RKO (cell line): ENCODE measurements at regions not wholly inside any gene's neighbourhood (a gene's known extent, or its start where the extent isn't known, plus 50 kb on each side); places are given as distances from the start of the nearest gene placed in this dataset.
A peak's percentile ranks its signal among the peaks of the same experiment; 100 is the strongest.

Experiments used
- DNase-seq: peaks from one replicate; pipeline ENCODE4 v3.0.0-alpha.2; 2016; ENCODE audit warnings: low spot score

DNA sequence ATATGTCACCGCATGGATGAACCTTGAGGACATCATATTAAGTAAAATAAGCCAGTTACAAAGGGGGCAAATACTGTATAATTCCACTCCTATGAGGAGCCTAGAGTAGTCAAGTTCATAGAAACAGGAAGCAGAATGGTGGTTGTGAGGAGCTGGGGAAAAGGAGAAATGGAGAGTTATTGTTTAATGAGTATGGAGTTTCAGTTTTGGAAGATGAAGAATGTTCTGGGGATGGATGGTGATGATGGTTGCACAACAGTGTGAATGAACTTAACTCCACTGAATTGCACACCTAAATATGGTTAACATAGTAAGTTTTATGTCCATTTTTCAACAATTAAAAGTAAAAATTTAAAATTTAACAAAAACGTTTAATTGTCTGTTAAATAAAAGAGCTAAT is 220.9 kb upstream of the JUN start:
- no peak for DNase-seq

DNA sequence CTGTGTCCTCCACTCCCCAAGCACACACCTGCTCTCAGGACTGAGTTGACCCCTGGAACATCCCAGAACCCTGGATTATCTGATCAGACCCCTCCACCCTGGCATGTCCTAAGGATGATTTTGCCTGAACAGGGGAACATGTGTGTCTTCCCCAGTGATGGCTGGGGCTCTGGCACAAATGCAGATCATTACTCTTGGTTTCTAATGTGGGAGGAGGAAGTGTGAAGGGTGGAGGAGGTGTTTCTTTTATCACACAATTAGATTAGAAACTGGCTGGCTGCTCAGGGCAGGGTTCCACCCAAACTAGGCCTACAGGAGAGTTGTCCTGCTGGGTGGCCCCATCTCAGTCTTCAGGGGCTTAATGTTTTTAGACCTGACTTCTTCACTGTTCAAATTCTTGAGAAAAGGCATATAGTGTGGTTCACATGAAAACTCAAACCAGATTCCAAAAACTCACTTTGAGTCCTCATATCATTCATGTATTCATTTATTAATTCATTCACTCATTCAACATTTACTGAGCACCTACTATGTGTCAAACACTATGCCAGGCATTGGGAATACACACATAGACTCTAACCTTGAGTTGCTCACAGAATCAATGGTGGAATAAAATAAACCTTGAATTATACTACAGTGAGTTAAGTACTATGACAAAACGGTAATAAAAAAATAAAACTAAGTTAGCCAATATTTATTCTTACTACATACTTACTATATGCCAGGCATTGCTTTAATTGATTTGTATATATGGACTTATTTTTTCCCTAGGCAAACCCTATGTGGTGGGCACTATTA is 221.8 kb upstream of the JUN start:
- no peak for DNase-seq

DNA sequence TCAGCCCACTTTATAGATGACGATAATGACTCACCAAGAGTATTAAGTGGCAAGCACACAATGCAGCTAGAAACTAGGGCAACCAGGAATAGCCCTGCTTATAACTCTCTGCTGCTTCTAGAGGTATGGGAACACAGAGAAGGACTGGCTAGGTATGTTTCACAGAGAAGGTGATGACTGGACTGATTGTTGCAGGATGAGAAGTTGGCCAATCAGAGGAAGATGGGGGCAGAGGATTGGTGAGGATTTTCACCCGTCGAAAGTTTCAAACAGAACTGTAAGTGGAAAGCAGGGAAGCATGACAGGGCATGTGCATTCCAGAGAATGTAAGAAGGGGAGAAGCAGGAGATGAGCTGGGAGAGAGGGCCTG is 222.4 kb upstream of the JUN start:
- no peak for DNase-seq

DNA sequence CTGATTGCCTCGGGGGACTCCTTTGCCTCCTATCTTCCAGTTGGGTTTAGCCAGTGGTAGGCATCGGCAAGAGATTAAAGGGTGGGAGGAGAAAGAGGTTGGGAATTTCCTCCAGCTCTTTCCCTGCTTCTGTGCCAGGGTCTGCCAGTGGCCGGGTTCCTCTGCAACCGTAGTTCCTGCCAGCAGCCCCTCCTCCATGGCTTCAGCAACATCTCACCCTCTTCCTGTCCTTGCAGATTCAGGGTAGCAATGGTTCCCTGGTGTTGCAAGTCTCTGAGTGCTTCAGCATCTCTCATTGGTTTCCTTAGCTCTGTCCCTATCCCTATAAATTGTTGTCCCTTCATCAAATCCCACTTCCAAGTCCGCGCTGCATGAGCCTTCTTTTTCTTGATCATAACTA is 223.1 kb upstream of the JUN start:
- DNase-seq: no peak

DNA sequence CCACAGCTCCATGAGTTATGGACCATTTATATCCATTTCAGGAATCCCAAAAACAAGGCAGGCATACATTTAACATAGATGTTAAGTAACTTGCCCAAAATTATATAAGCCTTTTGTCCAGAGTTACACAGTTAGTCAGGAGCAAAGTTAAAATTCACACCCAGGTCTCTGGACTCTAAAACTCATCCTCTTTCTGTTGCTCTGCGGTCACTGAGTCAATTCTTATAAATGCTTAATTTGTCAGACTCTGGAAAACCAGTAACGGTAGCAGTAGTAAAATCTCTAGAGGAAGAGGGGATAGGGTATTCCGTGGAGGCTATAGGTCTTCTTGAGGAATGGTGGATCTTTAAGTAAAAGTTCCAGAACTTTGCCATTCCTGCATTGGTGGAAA is 223.6 kb upstream of the JUN start:
- no peak for DNase-seq

DNA sequence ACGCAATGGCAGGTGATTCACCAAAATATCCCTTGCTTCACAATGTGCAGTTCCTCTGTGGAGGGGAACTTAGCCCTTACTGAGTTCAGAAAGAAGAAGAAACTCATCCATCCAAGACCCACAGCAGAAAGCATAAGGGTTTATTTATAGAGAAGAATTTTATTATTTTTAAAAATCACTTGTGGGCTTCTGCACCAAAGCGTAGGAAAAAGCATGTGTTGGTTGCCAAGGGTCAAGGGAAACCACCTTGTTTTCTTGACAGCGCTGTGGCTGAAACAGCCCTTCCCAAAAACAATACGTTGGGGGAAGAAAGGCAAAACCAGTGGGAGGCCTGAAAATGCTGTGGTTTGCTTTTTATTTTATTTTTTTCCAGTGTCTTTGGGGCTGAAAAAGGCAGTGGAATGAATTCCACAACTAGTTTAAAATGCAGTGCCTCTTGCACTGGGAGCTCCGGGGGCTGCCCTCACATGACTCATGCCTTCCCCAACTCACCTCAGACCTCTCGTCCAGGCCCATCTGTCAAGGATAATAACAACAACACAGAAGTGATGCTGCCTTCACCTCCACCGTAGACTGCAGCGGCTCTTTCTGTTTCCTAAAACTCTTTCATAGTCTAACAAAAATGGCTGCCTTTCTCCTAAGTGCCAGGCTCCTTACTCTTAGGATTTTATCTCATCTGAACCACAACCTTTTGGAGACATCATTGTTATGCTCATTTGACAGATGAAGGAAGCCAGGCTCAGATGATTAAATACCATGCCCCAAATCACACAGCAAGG is 224.2 kb upstream of the JUN start:
- no peak for DNase-seq

DNA sequence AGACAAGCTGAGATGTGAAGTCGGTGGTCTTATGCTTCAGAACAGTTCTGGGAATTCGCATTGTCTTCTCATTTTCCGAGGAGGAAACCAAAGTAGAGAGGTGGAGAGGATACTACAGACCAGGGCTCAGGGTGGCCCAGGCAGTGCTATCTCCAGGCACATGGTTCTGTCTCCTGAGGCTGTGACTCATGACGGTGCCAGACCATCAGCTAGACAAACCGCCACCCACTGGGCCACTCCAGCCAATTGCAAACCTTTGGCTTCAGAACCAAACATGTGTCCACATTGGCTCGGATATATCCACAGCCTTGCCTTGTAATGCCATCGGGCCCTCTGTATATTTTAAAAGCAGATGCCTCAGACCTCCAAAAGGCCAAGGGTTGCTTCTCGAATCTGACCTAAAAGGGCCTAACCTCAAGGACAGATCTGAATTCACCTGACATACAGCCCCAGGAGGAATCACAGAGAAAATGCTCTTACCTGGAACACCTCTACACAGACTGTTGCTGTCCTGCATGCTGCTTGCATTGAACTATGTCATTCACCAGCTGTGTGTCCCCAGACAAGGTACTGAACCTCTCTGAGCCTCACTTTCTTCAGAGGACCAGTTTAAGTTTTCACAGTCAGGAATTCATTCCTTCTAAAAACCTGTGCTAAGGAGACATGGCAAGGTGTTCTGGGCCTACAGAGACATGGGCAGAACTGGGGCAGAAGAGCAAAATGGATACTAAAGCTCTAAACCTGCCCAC is 224.9 kb upstream of the JUN start:
- no peak for DNase-seq

DNA sequence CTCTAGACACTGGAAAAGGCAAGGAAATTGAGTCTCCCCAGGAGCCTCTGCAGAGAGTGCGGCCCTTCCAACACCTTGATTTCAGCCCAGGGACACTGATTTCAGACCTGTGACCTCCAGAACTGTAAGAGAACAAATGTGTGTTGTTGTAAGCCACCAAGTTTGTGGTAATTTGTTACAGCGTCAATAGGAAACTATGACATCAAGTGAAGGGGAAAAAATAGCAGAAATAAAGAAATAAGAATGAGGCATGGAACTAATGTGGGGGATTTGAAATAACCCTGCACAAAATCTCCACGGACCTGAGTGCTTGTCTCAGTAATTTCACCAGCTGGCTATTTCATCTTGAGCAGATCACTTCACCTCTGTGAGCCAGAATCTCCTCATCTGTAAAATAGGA is 227.8 kb upstream of the JUN start:
- no peak for DNase-seq

DNA sequence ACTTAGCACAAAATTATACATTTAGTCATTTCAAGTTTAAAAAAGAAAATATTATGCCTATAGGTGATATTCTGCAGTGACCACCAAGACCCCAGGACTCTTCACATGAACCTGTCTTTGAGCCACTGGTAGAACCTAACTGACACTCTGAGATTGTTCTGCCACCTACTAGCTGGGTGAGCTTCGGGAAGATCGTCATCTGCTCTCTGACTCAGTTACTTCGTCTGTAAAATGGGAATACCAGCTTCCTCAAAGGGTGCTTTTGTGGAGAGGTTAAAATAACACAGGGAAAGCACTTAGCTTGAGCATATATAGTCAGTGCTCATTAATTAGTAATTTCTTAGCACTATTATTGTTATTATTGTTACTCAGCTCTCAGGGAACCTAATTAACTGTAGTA is 228.5 kb upstream of the JUN start:
- DNase-seq: no peak

DNA sequence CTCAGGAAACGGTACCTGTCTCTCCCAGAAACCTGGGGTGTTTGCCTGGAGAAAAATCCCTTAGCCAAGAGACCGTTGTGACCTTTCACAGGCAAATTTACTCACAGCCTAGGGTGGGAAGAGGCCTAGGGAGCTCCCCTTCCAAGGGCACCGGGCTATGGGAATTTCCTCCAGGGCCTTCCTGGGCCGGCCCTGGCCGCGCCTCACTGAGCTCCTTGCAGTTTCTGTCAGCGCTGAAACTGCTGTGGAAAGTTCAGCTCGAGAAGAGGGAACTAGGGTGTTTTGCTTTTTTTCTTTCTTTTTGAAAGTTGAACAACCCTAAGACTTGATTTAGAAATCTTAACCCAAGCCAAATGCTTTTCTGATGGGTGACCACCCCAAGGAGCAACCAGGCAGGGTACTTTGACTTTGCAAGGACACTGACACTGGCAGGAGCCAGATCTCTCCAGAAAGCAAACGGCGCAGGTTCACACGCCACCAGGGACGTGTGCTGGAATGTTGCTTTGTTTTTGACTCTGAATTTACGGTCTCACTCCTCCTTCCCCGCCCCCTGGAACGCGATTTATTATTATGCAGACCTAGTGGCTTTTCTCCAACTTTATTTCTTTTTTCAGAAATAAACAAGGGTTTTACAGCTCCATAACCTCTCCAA is 229.6 kb upstream of the JUN start:
- DNase-seq: no peak

DNA sequence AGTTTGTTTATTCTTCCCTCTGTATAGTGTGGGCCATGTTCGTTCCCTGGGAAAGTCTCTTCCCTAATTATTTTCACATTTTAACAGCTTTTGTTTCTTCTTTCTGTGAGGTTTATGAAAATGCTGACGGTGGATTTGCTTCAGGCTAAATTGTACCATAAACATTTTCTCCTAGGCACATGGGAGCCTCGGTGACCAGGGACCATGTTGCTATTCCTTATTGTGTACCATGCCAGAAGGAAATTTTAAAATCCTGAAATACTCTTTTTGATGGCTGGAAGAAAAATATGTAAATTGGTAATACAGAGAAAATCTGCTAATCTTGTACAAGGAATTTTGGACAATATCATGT is 230.1 kb upstream of the JUN start:
- DNase-seq: no peak

DNA sequence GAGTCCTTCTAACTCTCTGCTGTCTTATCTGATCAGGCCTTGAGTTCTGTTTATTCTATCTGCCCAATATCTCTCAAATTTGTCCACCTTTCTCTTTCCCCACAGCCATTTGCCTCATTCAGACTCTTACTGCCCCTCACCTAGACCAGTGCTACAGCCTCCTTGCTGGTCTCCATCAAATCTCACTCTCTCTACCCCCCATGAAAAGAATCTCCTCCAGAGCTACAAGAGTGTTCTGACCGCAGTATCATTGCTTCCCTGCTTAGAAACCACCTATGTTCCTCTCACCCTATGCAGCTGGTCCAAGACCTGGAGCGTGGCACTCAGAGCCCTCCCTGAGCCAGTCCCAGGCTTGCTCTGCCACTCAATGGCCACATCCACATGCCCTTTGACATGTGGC is 231.0 kb upstream of the JUN start:
- DNase-seq: no peak

DNA sequence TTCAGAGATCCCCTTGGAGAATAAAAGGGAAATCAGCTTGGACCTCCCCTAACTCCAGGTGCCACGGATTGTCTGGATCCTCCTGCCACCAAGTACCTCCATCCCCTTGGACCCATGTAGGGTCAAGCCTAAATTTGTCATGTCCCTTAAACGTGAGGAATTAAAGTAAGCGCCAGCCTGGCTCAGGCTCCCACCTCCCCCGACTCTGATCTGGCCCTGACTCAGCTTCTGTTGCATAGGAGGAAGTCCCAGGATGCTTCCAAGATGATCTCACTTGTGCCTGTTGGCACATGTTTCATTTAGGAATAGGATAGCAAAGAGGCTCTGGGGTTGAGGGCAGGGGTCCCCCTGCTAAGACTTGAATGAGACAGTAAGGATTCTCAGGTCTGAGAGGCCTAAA is 231.9 kb upstream of the JUN start:
- peak; percentile 97 for DNase-seq

DNA sequence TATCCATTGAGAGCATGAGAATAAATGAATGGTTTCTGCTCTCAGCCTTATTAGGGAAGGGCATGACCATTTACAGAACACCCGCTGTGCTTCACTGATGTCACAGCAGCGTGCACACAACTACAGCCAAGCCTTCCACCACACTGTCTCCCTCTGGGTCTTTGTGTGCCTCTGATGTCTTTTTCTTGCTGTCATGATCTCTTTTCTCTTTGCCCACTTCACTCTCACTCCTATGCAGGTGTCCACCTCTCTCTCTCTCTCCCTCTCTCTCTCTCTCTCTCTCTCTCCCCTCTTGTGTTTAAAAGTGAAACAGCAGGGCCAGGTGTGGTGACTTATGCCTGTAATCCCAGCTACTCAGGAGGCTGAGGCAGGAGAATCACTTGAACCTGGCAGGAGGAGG is 232.5 kb upstream of the JUN start:
- peak; percentile 82 for DNase-seq

DNA sequence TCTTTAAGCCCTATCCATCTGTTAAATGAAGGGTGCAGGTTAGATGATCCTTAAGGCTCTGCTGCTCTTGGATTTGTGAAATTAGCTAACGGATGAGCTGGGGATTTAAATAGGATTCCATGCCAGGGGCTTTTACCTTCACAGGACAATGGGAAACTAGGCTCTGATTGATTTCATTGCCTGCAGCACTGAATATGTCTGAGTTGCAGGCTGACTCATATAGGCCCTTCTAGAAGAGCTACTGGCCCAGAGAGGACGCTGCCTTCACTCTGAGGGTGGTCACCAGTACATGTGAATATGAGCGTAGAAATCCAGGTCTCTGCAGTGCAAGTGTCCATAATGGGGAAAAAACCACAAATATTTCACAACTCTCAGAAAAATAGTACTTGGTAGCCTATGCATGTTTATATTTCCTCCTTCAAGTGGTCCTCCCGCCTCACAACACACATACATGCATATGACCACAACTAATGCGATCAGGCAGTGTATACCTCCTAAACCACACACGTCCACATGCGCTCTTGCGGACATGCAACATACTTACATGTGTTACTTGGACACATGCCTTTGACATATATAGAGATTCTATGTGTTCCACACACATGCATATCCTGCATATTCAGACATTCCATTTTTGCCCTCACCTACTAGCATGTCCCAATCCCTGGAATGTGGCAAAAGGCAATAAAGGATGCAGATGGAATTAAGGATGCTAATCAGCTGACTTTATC is 233.8 kb upstream of the JUN start:
- no peak for DNase-seq

DNA sequence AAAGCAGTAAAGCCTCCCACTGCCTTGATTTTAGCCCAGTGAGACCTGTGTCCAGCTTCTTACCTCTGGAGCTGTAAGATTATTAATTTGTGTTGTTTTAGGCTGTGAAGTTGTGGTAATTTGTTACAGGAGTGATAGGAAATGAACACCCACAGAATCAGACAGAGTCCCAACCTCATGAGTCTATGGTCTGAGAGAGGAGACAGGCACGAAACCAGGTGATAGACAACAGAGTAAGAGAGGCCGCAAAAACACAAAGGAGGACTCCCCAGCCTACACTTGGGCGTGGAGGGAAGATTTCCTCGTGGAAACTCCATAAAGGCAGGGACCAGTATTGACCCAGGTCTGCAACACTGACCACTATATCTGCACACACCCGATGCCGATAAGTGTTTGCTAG is 234.6 kb upstream of the JUN start:
- no peak for DNase-seq

DNA sequence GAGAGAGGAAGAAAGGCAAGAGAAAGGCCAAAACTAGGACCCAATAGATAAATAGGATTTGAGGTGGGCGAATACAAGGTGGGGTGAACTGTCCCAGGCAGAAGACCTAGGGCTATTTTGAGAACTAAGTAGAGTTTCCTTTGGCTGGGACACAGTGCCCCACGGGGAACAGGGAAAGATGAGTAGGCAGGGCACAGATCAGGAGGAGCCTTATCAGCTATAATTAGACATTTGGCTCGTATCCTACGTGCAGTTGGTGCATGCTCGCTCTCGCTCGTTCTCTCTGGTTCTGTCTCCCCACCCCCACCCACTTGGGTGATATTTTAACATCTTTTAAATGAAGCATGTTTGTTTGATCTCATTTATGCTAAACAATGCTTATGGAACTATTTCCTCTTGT is 235.0 kb upstream of the JUN start:
- DNase-seq: no peak

DNA sequence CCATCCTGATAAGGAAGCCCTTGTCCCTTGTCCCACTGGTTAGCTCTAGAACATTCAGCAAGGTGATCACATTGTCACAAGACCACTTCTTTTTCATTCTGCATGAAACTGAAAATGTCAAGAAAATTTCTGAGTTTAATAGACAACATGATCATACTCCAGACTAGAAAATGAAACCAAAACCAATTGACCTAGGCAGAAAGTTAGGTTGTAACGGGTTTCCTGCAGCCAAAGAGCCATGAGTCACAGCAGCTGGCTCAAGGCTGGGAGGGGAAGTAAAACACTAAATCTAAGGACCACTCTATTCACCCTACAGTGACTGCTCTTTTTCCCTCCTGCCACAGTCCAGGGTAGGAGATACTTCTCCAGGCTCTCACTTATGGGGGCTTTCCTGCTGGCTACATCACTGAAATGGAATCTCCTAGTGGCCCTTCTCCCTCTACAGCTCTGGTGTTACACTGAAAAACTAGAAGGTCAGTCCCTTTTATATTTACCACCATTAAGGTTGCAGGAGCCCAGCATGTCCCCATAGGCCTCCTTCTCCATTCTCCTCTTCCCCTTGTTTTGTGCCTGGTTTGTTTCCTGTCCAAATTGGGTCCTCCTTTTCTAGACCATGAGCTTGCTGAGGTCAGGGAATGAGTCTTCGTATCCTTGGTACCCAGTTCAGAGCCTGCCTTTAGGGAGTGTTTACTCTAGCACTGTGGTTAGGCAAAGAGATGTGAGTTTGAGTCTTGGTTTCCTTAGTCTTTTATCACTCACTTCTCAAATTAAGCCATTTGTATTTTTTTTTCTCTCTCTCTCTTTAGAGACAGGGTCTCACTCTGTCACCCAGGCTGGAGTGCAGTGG is 236.5 kb upstream of the JUN start:
- peak; percentile 97 for DNase-seq

DNA sequence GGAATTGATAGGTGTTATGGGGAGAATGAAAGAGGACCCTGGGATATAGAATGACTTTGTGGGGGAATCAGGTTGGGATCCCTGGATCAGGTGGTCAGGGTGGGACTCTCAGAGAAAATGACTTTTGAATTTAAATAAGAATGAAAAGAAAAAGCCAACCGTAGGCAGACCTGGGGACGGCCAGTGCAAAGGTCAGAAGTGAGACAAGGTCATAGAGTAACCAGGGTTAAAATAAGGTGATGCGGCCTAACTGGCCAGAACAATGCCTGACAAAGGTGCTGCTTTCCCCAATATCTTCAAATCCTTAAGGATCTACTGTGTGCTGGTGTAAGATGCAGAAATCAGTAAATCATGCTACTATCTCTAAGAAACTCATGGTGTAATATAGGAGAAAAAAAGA is 238.4 kb upstream of the JUN start:
- DNase-seq: no peak

DNA sequence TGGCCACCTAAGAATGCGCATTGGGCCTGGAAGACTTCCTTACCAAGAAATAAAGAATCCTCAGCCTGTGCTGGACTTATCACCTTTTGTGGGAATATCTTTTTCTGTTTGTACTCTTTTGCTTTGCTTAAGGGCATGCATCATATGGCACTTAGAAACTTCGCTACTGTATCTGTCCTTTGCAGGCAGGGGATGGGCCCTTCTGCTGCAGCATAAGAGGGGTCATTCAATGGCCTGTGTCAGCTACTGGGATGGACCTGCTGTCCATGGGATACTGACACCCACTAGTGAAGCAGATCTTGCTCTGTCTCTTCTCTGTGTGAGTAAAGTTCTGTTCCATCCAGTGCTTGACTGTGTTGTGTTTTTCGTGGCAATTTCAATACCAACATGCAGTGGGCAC is 239.0 kb upstream of the JUN start:
- peak; percentile 53 for DNase-seq

DNA sequence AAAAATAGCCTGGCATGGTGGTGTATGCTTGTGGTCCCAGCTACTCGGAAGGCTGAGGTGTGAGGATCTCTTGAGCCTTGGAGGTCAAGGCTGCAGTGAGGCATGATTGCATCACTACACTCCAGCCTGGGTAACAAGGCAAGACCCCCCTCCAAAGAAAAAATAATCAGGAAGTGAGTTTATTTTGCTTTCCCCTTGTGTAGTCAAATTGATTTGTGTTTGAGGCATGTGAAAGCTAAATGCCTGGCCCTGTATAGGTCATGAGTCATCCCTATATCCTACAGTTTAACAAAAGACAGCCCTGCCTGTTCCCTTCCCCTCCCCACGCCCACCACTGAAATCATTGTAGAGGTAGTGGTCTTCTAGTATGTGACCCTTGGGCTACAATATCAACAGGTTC is 241.4 kb upstream of the JUN start:
- peak; percentile 78 for DNase-seq
